ENCODE measurements at regions not wholly inside any gene's neighbourhood (a gene's known extent, or its start where the extent isn't known, plus 50 kb on each side); places are given as distances from the start of the nearest gene placed in this dataset.

DNA sequence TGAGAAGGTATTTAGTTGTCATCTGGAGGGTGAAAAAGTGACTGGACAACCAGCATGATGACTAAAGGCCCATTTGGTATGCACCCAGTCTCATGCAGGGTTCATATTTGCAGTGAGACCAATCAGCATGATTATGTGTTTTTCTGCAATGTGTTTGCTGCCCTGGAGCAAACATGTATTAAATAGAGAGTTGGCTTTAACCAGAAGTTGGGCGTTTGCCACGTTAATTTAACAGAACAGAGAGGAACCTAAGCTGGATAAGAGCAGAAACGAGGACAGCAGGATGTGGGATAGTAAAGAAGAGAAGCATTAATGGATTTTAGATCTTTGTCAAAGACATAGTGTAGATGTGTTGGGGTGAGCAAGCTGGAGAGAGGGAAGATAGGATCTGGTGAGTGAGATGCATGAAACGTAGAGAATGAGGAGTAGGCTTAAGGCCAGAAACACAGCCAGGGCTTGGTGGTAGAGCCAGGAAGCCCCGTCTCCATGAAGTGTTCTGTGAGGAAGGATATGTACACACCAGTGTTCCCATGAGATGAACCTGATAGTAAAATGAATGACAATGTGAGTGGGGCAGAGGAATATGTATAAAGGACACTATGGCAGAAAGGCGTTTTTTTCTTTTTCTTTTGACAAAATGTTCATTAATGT is 164.0 kb upstream of the PDGFD start:
- Histone ChIP-seq H3K27ac (ENCODE audit: low read length, poor library complexity, severe bottlenecking) (no peak overlapping the region), H2AK5ac (ENCODE audit: low read length, severe bottlenecking) (no peak overlapping the region), H3K4ac (ENCODE audit: low read depth in 1 of 2, low read length in 2 of 2) (no peak overlapping the region), H3K36me3 (ENCODE audit: control insufficient read depth in 1 of 2, insufficient read depth in 2 of 2, low read depth in 1 of 2, low read length in 2 of 2) (no peaks in the 10 kb centered on the region), H4K8ac (ENCODE audit: low read length) (no peak overlapping the region), H3K14ac (ENCODE audit: low read length in 2 of 2) (no peak overlapping the region), H2AFZ (ENCODE audit: low read depth, low read length) (no peak overlapping the region), H3K4me2 (ENCODE audit: low read length, poor library complexity, severe bottlenecking) (no peak overlapping the region), H4K91ac (ENCODE audit: low read length) (no peak overlapping the region), H3K27me3 (ENCODE audit: control insufficient read depth in 1 of 2, insufficient read depth in 1 of 2, low read length in 2 of 2) (no peaks in the 10 kb centered on the region), H3K9me3 (ENCODE audit: control insufficient read depth, low read length) (no peaks in the 10 kb centered on the region), H3K4me3 (ENCODE audit: insufficient read depth in 1 of 2, low read depth in 1 of 2, low read length in 2 of 2) (no peak overlapping the region), H3K79me1 (replicated peaks; ENCODE audit: low read length, poor library complexity, severe bottlenecking) (no peaks in the 10 kb centered on the region), H2BK5ac (ENCODE audit: low read depth, low read length, poor library complexity, severe bottlenecking) (no peak overlapping the region), H3K23ac (ENCODE audit: low read length in 2 of 2) (no peak overlapping the region), H2BK15ac (ENCODE audit: low read depth, poor library complexity, severe bottlenecking) (no peak overlapping the region), H2BK120ac (ENCODE audit: low read depth, low read length) (no peak overlapping the region), H3K4me1 (ENCODE audit: control insufficient read depth, insufficient read depth, low read depth, low read length) (no peaks in the 10 kb centered on the region), H3K18ac (ENCODE audit: low read depth in 1 of 2, low read length in 2 of 2) (no peak overlapping the region), H2BK12ac (ENCODE audit: low read length in 2 of 2) (no peak overlapping the region), H3K9ac (ENCODE audit: low read length) (no peak overlapping the region)
- no peak for DNase-seq
- WGBS = 89% methylated on average over 5 of the region's 6 CpGs

DNA sequence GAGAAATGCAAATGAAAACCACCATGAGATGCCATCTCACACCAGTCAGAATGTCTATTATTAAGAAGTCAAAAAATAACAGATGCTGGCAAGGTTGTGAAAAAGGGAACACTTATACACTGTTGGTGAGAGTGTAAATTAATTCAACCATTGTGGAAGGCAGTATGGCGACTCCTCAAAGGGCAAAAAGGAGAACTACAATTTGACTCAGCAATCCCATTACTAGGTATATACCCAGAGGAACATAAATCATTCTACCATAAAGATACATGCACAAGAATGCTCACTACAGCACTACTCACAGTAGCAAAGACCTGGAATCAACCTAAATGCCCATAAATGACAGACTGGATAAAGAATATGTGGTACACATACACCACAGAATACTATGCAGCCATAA is 161.1 kb upstream of the PDGFD start:
- Histone ChIP-seq H3K18ac (ENCODE audit: low read depth in 1 of 2, low read length in 2 of 2) (no peak overlapping the region), H3K4ac (ENCODE audit: low read depth in 1 of 2, low read length in 2 of 2) (no peak overlapping the region), H2AFZ (ENCODE audit: low read depth, low read length) (no peak overlapping the region), H3K4me1 (ENCODE audit: control insufficient read depth, insufficient read depth, low read depth, low read length) (no peaks in the 10 kb centered on the region), H2BK120ac (ENCODE audit: low read depth, low read length) (no peak overlapping the region), H2BK12ac (ENCODE audit: low read length in 2 of 2) (no peak overlapping the region), H4K8ac (ENCODE audit: low read length) (no peak overlapping the region), H3K9me3 (ENCODE audit: control insufficient read depth, low read length) (no peaks in the 10 kb centered on the region), H3K4me2 (ENCODE audit: low read length, poor library complexity, severe bottlenecking) (no peak overlapping the region), H3K23ac (ENCODE audit: low read length in 2 of 2) (no peak overlapping the region), H3K27ac (ENCODE audit: low read length, poor library complexity, severe bottlenecking) (no peak overlapping the region), H4K91ac (ENCODE audit: low read length) (no peak overlapping the region), H2BK5ac (ENCODE audit: low read depth, low read length, poor library complexity, severe bottlenecking) (no peak overlapping the region), H3K79me1 (replicated peaks; ENCODE audit: low read length, poor library complexity, severe bottlenecking) (no peaks in the 10 kb centered on the region), H3K14ac (ENCODE audit: low read length in 2 of 2) (no peak overlapping the region), H2BK15ac (ENCODE audit: low read depth, poor library complexity, severe bottlenecking) (no peak overlapping the region), H3K27me3 (ENCODE audit: control insufficient read depth in 1 of 2, insufficient read depth in 1 of 2, low read length in 2 of 2) (no peaks in the 10 kb centered on the region), H2AK5ac (ENCODE audit: low read length, severe bottlenecking) (no peak overlapping the region), H3K9ac (ENCODE audit: low read length) (no peak overlapping the region), H3K4me3 (ENCODE audit: insufficient read depth in 1 of 2, low read depth in 1 of 2, low read length in 2 of 2) (no peak overlapping the region), H3K36me3 (ENCODE audit: control insufficient read depth in 1 of 2, insufficient read depth in 2 of 2, low read depth in 1 of 2, low read length in 2 of 2) (no peaks in the 10 kb centered on the region)
- DNase-seq = no peak
- 92% methylated on average over 1 of the region's 1 CpG for WGBS

DNA sequence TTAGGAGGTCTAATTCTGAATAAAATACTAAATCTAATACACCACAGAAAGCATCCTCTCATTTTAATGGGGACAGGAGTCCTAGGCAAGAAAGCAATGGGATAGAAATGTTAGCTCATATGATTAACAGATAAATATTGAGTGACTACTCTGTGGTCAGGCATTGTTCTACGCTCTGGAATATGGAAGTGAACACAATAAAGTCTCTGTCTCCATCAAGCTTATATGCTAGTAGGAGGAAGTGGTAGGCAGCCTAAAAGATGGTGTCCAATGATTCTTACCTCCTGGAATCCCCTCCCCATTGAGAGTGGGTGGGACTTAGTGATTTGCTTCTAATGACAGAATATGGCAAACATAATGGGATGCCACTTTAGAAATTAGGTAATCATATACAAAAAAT is 160.3 kb upstream of the PDGFD start:
- Histone ChIP-seq H3K27me3 (ENCODE audit: control insufficient read depth in 1 of 2, insufficient read depth in 1 of 2, low read length in 2 of 2) (no peaks in the 10 kb centered on the region), H4K8ac (ENCODE audit: low read length) (no peak overlapping the region), H3K4ac (ENCODE audit: low read depth in 1 of 2, low read length in 2 of 2) (no peak overlapping the region), H3K4me2 (ENCODE audit: low read length, poor library complexity, severe bottlenecking) (no peak overlapping the region), H2BK15ac (ENCODE audit: low read depth, poor library complexity, severe bottlenecking) (no peak overlapping the region), H4K91ac (ENCODE audit: low read length) (no peak overlapping the region), H2AFZ (ENCODE audit: low read depth, low read length) (no peak overlapping the region), H3K18ac (ENCODE audit: low read depth in 1 of 2, low read length in 2 of 2) (no peak overlapping the region), H3K14ac (ENCODE audit: low read length in 2 of 2) (no peak overlapping the region), H2BK120ac (ENCODE audit: low read depth, low read length) (no peak overlapping the region), H3K4me3 (ENCODE audit: insufficient read depth in 1 of 2, low read depth in 1 of 2, low read length in 2 of 2) (no peak overlapping the region), H3K27ac (ENCODE audit: low read length, poor library complexity, severe bottlenecking) (no peak overlapping the region), H3K23ac (ENCODE audit: low read length in 2 of 2) (no peak overlapping the region), H3K79me1 (replicated peaks; ENCODE audit: low read length, poor library complexity, severe bottlenecking) (no peaks in the 10 kb centered on the region), H3K9ac (ENCODE audit: low read length) (no peak overlapping the region), H2BK5ac (ENCODE audit: low read depth, low read length, poor library complexity, severe bottlenecking) (no peak overlapping the region), H3K36me3 (ENCODE audit: control insufficient read depth in 1 of 2, insufficient read depth in 2 of 2, low read depth in 1 of 2, low read length in 2 of 2) (no peaks in the 10 kb centered on the region), H2AK5ac (ENCODE audit: low read length, severe bottlenecking) (no peak overlapping the region), H3K9me3 (ENCODE audit: control insufficient read depth, low read length) (no peaks in the 10 kb centered on the region), H2BK12ac (ENCODE audit: low read length in 2 of 2) (no peak overlapping the region), H3K4me1 (ENCODE audit: control insufficient read depth, insufficient read depth, low read depth, low read length) (no peaks in the 10 kb centered on the region)
- WGBS = 83% methylated on average over 1 of the region's 1 CpG
- DNase-seq = no peak

DNA sequence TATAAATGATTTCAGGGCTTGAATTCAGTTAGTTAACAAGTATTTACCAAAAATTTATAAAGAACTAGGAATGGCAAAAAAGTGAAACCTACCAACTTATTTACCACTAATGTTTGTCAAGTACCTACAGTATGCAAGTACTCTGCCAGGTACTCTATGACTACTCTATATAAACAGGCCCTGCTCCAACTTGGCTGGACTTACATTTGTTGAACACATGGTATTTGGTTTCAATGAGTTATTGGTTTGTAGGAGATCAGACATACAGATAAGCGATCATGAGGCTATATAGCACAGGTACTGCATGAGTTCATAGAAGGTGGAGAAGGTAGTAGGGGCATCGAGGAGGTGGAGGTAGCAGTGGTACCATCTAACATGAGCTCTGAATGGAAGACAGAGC is 159.9 kb upstream of the PDGFD start:
- Histone ChIP-seq H3K14ac (ENCODE audit: low read length in 2 of 2) (no peak overlapping the region), H3K36me3 (ENCODE audit: control insufficient read depth in 1 of 2, insufficient read depth in 2 of 2, low read depth in 1 of 2, low read length in 2 of 2) (no peaks in the 10 kb centered on the region), H2AFZ (ENCODE audit: low read depth, low read length) (no peak overlapping the region), H3K9ac (ENCODE audit: low read length) (no peak overlapping the region), H3K9me3 (ENCODE audit: control insufficient read depth, low read length) (no peaks in the 10 kb centered on the region), H4K91ac (ENCODE audit: low read length) (no peak overlapping the region), H2BK12ac (ENCODE audit: low read length in 2 of 2) (no peak overlapping the region), H3K23ac (ENCODE audit: low read length in 2 of 2) (no peak overlapping the region), H3K79me1 (replicated peaks; ENCODE audit: low read length, poor library complexity, severe bottlenecking) (no peaks in the 10 kb centered on the region), H3K27ac (ENCODE audit: low read length, poor library complexity, severe bottlenecking) (no peak overlapping the region), H3K4me3 (ENCODE audit: insufficient read depth in 1 of 2, low read depth in 1 of 2, low read length in 2 of 2) (no peak overlapping the region), H3K4me2 (ENCODE audit: low read length, poor library complexity, severe bottlenecking) (no peak overlapping the region), H2BK120ac (ENCODE audit: low read depth, low read length) (no peak overlapping the region), H2AK5ac (ENCODE audit: low read length, severe bottlenecking) (no peak overlapping the region), H3K27me3 (ENCODE audit: control insufficient read depth in 1 of 2, insufficient read depth in 1 of 2, low read length in 2 of 2) (no peaks in the 10 kb centered on the region), H3K4ac (ENCODE audit: low read depth in 1 of 2, low read length in 2 of 2) (no peak overlapping the region), H3K18ac (ENCODE audit: low read depth in 1 of 2, low read length in 2 of 2) (no peak overlapping the region), H4K8ac (ENCODE audit: low read length) (no peak overlapping the region), H3K4me1 (ENCODE audit: control insufficient read depth, insufficient read depth, low read depth, low read length) (no peaks in the 10 kb centered on the region), H2BK5ac (ENCODE audit: low read depth, low read length, poor library complexity, severe bottlenecking) (no peak overlapping the region), H2BK15ac (ENCODE audit: low read depth, poor library complexity, severe bottlenecking) (no peak overlapping the region)
- WGBS = 98% methylated on average over 2 of the region's 2 CpGs
- no peak for DNase-seq
